HG03159 (cell line): ENCODE measurements at regions not wholly inside any gene's neighbourhood (a gene's known extent, or its start where the extent isn't known, plus 50 kb on each side); places are given as distances from the start of the nearest gene placed in this dataset.

ENCODE experiments used
- ATAC-seq: cut with Tn5 transposase; IDR thresholded peaks from one replicate; pipeline ENCODE4 v1.9.1; 2021; ENCODE audit warnings: mild to moderate bottlenecking, moderate library complexity; ENCODE audit not compliant: unreplicated experiment

GRCh38 chr3:30069056-30069455 is 537.3 kb upstream of the TGFBR2 start:
- no peak for ATAC-seq

DNA sequence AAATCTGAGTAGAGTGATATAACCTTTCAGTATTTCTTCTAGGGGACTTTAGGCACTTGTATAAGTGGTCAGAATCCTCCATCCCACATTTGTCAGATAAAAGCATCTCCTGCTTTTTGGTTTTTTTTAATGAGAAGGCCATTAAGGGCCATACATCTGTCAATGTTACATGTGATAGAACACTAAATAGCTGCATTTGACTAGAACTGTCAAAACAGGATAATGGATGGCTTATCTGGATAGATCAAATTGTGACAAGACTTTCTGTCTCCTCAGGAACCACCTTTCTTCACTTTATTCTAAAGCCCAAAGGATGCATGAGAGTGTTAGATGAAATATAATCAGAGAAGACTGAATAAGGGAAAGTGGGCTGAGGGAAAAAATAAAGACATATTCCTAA is 533.4 kb upstream of the TGFBR2 start:
- ATAC-seq = no peak

GRCh38 chr3:30073622-30074021 is 532.8 kb upstream of the TGFBR2 start:
- ATAC-seq = no peak

GRCh38 chr3:30075514-30075913 is 530.9 kb upstream of the TGFBR2 start:
- no peak for ATAC-seq

DNA sequence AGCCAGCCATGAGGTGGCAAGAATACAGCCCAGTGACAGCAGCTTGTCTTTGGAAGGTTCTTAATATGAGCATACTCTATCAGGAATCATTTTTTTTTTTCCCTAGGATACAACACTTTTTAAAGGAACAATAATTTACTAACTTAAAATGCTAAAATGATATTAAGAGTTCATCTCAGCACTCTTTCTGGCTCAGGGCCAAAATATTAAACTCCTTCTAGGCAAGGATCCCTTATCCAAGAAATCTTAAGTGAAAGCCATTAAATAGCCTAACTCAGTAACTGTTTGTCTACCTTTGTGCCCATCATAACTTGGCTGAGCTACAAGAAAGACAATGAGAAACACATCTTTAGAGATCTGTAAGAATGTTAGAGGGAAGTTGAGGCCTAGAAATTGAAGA is 529.5 kb upstream of the TGFBR2 start:
- no peak for ATAC-seq

- ATAC-seq = no peak
Observed at GRCh38 chr3:30077746-30078145, 528.7 kb upstream of the TGFBR2 start.

GRCh38 chr3:30078736-30079135 is 527.7 kb upstream of the TGFBR2 start:
- no peak for ATAC-seq

DNA sequence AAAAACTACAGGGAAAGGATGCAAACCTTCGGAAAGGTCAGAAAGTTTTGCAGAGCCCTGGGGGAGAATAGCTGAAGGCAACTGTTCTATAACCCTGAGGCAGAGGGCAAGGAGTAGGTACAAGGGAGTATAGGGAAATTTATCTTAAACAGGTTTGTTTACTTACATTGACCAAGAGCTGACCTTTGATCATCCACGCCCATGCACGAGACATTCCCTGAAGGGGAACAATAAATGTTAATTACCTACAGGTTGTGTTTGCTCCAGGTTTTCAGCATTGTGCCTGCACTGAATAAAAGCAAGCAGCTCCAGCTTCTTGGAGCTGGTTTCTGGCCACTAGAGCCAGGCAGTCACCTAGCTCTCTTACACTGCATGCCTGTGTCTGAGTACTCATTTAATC is 524.5 kb upstream of the TGFBR2 start:
- ATAC-seq = no peak

DNA sequence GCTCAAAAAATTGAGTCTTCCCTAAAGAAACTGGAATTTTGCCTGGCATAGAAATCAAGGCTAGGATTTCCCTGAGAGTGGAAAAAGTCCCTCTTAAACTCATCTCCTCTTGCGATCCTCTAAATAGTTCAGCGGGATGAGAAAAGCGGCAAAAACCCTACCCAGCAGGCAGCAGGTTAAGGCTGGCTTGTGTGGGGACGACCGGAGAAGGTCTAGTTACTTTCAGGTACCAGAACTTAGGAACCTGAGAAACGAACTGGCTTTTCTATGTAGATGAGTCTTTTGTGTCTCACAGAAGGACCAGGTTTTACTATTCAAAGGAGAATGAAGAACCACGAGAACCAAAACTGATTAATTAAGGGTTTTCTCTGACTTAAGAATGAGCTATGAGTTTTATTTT is 523.7 kb upstream of the TGFBR2 start:
- no peak for ATAC-seq

- no peak for ATAC-seq
Observed at GRCh38 chr3:30083315-30083714, 523.1 kb upstream of the TGFBR2 start.

GRCh38 chr3:30084316-30084715 is 522.1 kb upstream of the TGFBR2 start:
- ATAC-seq = no peak

DNA sequence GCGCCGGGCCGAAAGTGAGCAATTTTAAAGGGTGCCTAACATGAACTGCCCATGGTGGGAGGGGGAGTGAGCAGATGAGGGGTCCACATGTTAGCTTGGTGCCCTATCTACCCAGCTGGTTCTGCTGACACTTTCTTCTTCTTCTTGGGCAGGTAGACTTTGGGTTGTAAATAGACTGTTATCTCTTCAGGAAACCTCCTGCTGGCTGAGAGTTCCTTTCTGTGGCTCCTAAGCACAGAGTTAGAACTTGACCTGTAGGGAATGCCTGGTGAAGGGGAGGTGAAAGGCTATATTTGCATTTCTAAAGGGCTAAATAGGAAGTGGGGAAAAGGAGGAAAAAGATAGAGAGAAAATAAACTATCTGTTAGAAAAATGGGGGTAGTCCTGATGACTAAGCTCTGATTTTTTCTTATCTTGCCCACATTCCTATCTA is 521.4 kb upstream of the TGFBR2 start:
- no peak for ATAC-seq

DNA sequence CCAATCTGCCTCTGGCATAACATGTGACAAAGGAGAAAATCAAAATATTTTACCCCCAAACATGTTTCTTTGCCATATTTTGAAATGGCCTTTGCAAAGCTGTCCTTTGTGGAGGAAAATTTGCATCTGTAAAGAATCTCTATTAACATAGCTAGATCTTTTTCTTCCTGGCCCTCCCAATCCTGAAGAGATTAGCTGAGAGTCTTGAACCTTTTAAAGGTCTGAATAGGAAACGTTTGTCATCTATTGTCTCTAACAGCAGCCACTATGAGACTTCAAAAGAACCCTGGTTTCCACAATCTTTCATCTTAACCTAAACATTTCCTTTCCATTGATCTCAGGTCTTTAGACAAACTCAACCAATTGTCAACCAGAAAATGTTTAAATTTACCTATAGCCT is 520.9 kb upstream of the TGFBR2 start:
- ATAC-seq = no peak

GRCh38 chr3:30091686-30092085 is 514.7 kb upstream of the TGFBR2 start:
- ATAC-seq = no peak

- ATAC-seq = no peak
Observed at GRCh38 chr3:30097022-30097650, 509.3 kb upstream of the TGFBR2 start.

DNA sequence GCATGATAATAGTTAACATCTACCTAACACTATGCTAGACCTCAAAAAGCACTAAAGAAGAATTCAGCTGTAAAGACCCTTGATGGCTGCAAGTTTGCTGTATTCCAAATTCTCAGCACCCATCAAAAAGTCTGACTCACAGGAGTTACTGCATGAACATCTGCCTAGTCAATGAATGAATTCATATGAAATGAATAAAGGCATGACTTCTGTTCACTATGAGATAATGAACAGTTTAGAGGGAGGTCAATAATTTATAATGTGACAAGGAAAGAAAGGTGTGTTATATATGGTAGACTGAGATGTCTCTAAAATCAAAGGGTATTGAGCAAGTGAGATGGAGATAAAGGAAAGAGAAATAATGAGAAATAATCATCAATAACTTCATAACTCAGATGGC is 508.2 kb upstream of the TGFBR2 start:
- no peak for ATAC-seq

- no peak for ATAC-seq
Observed at GRCh38 chr3:30098653-30099455, 507.5 kb upstream of the TGFBR2 start.

- no peak for ATAC-seq
Observed at GRCh38 chr3:30102356-30102755, 504.0 kb upstream of the TGFBR2 start.

DNA sequence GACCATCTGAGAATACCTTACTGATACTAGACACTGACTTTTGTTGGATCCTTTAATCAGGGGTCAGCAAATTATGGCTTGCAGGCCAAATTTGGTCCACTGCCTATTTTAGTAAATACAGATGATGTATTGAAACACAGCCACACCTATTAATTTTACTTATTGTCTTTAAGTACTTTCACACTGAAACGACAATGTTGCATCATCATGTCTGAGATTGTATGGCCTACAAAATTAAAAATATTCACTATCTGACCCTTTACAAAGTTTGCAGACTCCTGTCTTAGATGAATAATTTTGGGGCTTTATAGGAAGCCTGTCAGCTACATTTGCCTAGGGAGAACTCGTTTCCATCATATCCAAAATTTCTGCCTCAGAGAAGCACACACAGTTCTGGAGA is 503.2 kb upstream of the TGFBR2 start:
- ATAC-seq = no peak

- no peak for ATAC-seq
Observed at GRCh38 chr3:30107531-30107930, 498.9 kb upstream of the TGFBR2 start.

DNA sequence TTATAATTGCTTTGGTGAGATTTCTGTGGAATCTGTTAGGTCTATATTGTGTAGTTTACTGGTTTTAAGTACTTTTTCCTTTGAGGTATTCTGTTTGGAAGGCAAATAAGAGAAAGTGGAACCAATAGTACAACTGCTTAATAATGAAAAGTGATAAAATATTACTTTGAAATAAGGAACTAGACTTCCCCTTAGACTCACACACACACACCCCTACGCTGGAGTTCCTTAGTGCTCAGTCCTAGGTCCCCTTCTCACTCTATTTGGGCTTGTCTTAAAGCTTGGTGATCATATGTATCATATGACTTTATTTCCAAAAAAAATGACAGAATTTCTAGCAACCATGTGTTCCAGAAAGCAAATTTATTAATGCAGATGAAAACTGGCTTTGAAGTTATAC is 494.0 kb upstream of the TGFBR2 start:
- no peak for ATAC-seq

- no peak for ATAC-seq
Observed at GRCh38 chr3:30112902-30113484, 493.4 kb upstream of the TGFBR2 start.
